ENCODE measurements at regions not wholly inside any gene's neighbourhood (a gene's known extent, or its start where the extent isn't known, plus 50 kb on each side); places are given as distances from the start of the nearest gene placed in this dataset.

- no peaks in the 10 kb centered on the region for H3K4me1 ChIP-seq (ENCODE audit: control insufficient read depth in 1 of 2, insufficient read depth in 2 of 2, low read length in 2 of 2)
- H2BK120ac ChIP-seq (ENCODE audit: insufficient read depth, low read length, poor library complexity) = no peak overlapping the region
- H3K14ac ChIP-seq (ENCODE audit: low read length) = no peak overlapping the region
- peaks cover 2% of the 10 kb centered on the region for H3K79me1 ChIP-seq (ENCODE audit: low read length)
- H2AFZ ChIP-seq (ENCODE audit: insufficient read depth, low read length, poor library complexity) = no peak overlapping the region
- H2BK5ac ChIP-seq (ENCODE audit: low read depth, low read length, poor library complexity) = no peak overlapping the region
- no CpG with 5 or more reads among the region's 7 CpGs for WGBS (ENCODE audit: extremely low coverage, insufficient coverage, insufficient read length)
- no peak overlapping the region for H3K23ac ChIP-seq (ENCODE audit: low read length)
- no peak overlapping the region for H3K4me2 ChIP-seq (ENCODE audit: low read length)
- peaks cover 2% of the 10 kb centered on the region for H3K9me3 ChIP-seq (ENCODE audit: insufficient read depth, low read depth, low read length)
- no peak overlapping the region for H3K4me3 ChIP-seq (ENCODE audit: low read depth, low read length)
- no peak overlapping the region for H2AK5ac ChIP-seq (ENCODE audit: low read length)
- H3K27me3 ChIP-seq (ENCODE audit: insufficient read depth, low read length) = no peaks in the 10 kb centered on the region
- no peak overlapping the region for H4K12ac ChIP-seq (ENCODE audit: low read depth, low read length)
- no peak for DNase-seq
- H3K9ac ChIP-seq (ENCODE audit: low read length) = no peak overlapping the region
- no peak overlapping the region for H3K18ac ChIP-seq (ENCODE audit: low read length)
- H2BK12ac ChIP-seq (ENCODE audit: low read length) = no peak overlapping the region
- no peak overlapping the region for H4K8ac ChIP-seq (ENCODE audit: low read depth, low read length)
- H3K4ac ChIP-seq (ENCODE audit: low read depth, low read length) = no peak overlapping the region
- H3K79me2 ChIP-seq (ENCODE audit: control insufficient read depth, insufficient read depth, low read length, poor library complexity) = no peaks in the 10 kb centered on the region
- H3K36me3 ChIP-seq (ENCODE audit: control insufficient read depth in 1 of 2, insufficient read depth in 2 of 2, low read length in 2 of 2) = no peaks in the 10 kb centered on the region
- no peak overlapping the region for H3K27ac ChIP-seq (ENCODE audit: low read depth, low read length)
- H4K91ac ChIP-seq (ENCODE audit: low read depth, low read length) = no peak overlapping the region
Measured at GRCh38 chr2:53188851-53189510, 578.6 kb upstream of the CHAC2 start.

GRCh38 chr2:53183581-53183980 is 584.0 kb upstream of the CHAC2 start:
- no peak overlapping the region for H2BK120ac ChIP-seq (ENCODE audit: insufficient read depth, low read length, poor library complexity)
- DNase-seq = no peak
- no peaks in the 10 kb centered on the region for H3K4me1 ChIP-seq (ENCODE audit: control insufficient read depth in 1 of 2, insufficient read depth in 2 of 2, low read length in 2 of 2)
- H4K12ac ChIP-seq (ENCODE audit: low read depth, low read length) = no peak overlapping the region
- H2AK5ac ChIP-seq (ENCODE audit: low read length) = no peak overlapping the region
- no peak overlapping the region for H4K8ac ChIP-seq (ENCODE audit: low read depth, low read length)
- H3K79me2 ChIP-seq (ENCODE audit: control insufficient read depth, insufficient read depth, low read length, poor library complexity) = no peaks in the 10 kb centered on the region
- H3K14ac ChIP-seq (ENCODE audit: low read length) = no peak overlapping the region
- H3K27me3 ChIP-seq (ENCODE audit: insufficient read depth, low read length) = no peaks in the 10 kb centered on the region
- peaks cover 2% of the 10 kb centered on the region for H3K9me3 ChIP-seq (ENCODE audit: insufficient read depth, low read depth, low read length)
- H3K18ac ChIP-seq (ENCODE audit: low read length) = no peak overlapping the region
- H3K4me2 ChIP-seq (ENCODE audit: low read length) = no peak overlapping the region
- no peak overlapping the region for H2BK5ac ChIP-seq (ENCODE audit: low read depth, low read length, poor library complexity)
- H4K91ac ChIP-seq (ENCODE audit: low read depth, low read length) = no peak overlapping the region
- no peak overlapping the region for H3K4ac ChIP-seq (ENCODE audit: low read depth, low read length)
- H3K79me1 ChIP-seq (ENCODE audit: low read length) = peaks cover 2% of the 10 kb centered on the region
- H3K9ac ChIP-seq (ENCODE audit: low read length) = no peak overlapping the region
- no peak overlapping the region for H2BK12ac ChIP-seq (ENCODE audit: low read length)
- no peak overlapping the region for H3K23ac ChIP-seq (ENCODE audit: low read length)
- no peak overlapping the region for H3K4me3 ChIP-seq (ENCODE audit: low read depth, low read length)
- H3K27ac ChIP-seq (ENCODE audit: low read depth, low read length) = no peak overlapping the region
- H2AFZ ChIP-seq (ENCODE audit: insufficient read depth, low read length, poor library complexity) = no peak overlapping the region
- H3K36me3 ChIP-seq (ENCODE audit: control insufficient read depth in 1 of 2, insufficient read depth in 2 of 2, low read length in 2 of 2) = no peaks in the 10 kb centered on the region

- Histone ChIP-seq H3K36me3 (ENCODE audit: control insufficient read depth in 1 of 2, insufficient read depth in 2 of 2, low read length in 2 of 2) (no peaks in the 10 kb centered on the region), H2BK5ac (ENCODE audit: low read depth, low read length, poor library complexity) (no peak overlapping the region), H2BK120ac (ENCODE audit: insufficient read depth, low read length, poor library complexity) (no peak overlapping the region), H3K9ac (ENCODE audit: low read length) (no peak overlapping the region), H4K91ac (ENCODE audit: low read depth, low read length) (no peak overlapping the region), H3K4me3 (ENCODE audit: low read depth, low read length) (no peak overlapping the region), H2AFZ (ENCODE audit: insufficient read depth, low read length, poor library complexity) (no peak overlapping the region), H3K4me2 (ENCODE audit: low read length) (no peak overlapping the region), H2BK12ac (ENCODE audit: low read length) (no peak overlapping the region), H3K27ac (ENCODE audit: low read depth, low read length) (no peak overlapping the region), H3K4me1 (ENCODE audit: control insufficient read depth in 1 of 2, insufficient read depth in 2 of 2, low read length in 2 of 2) (no peaks in the 10 kb centered on the region), H3K23ac (ENCODE audit: low read length) (no peak overlapping the region), H2AK5ac (ENCODE audit: low read length) (no peak overlapping the region), H3K79me2 (ENCODE audit: control insufficient read depth, insufficient read depth, low read length, poor library complexity) (no peaks in the 10 kb centered on the region), H3K9me3 (ENCODE audit: insufficient read depth, low read depth, low read length) (peaks cover 2% of the 10 kb centered on the region), H3K79me1 (ENCODE audit: low read length) (peaks cover 2% of the 10 kb centered on the region), H3K14ac (ENCODE audit: low read length) (no peak overlapping the region), H4K8ac (ENCODE audit: low read depth, low read length) (no peak overlapping the region), H3K18ac (ENCODE audit: low read length) (no peak overlapping the region), H3K4ac (ENCODE audit: low read depth, low read length) (no peak overlapping the region), H4K12ac (ENCODE audit: low read depth, low read length) (no peak overlapping the region), H3K27me3 (ENCODE audit: insufficient read depth, low read length) (no peaks in the 10 kb centered on the region)
- DNase-seq = no peak
- WGBS (ENCODE audit: extremely low coverage, insufficient coverage, insufficient read length) = no CpG with 5 or more reads among the region's 5 CpGs
Measured at GRCh38 chr2:53182601-53183000, 585.0 kb upstream of the CHAC2 start.

GRCh38 chr2:53181759-53182158 is 585.8 kb upstream of the CHAC2 start:
- Histone ChIP-seq H3K4me3 (ENCODE audit: low read depth, low read length) (no peak overlapping the region), H3K36me3 (ENCODE audit: control insufficient read depth in 1 of 2, insufficient read depth in 2 of 2, low read length in 2 of 2) (no peaks in the 10 kb centered on the region), H3K23ac (ENCODE audit: low read length) (no peak overlapping the region), H3K18ac (ENCODE audit: low read length) (no peak overlapping the region), H3K4me1 (ENCODE audit: control insufficient read depth in 1 of 2, insufficient read depth in 2 of 2, low read length in 2 of 2) (no peaks in the 10 kb centered on the region), H3K27me3 (ENCODE audit: insufficient read depth, low read length) (no peaks in the 10 kb centered on the region), H4K12ac (ENCODE audit: low read depth, low read length) (no peak overlapping the region), H2BK5ac (ENCODE audit: low read depth, low read length, poor library complexity) (no peak overlapping the region), H4K91ac (ENCODE audit: low read depth, low read length) (no peak overlapping the region), H2BK12ac (ENCODE audit: low read length) (no peak overlapping the region), H3K79me2 (ENCODE audit: control insufficient read depth, insufficient read depth, low read length, poor library complexity) (no peaks in the 10 kb centered on the region), H3K4ac (ENCODE audit: low read depth, low read length) (no peak overlapping the region), H3K9me3 (ENCODE audit: insufficient read depth, low read depth, low read length) (peaks cover 2% of the 10 kb centered on the region), H3K14ac (ENCODE audit: low read length) (no peak overlapping the region), H3K27ac (ENCODE audit: low read depth, low read length) (no peak overlapping the region), H2AFZ (ENCODE audit: insufficient read depth, low read length, poor library complexity) (no peak overlapping the region), H3K4me2 (ENCODE audit: low read length) (no peak overlapping the region), H3K79me1 (ENCODE audit: low read length) (peaks cover 2% of the 10 kb centered on the region), H3K9ac (ENCODE audit: low read length) (no peak overlapping the region), H4K8ac (ENCODE audit: low read depth, low read length) (no peak overlapping the region), H2AK5ac (ENCODE audit: low read length) (no peak overlapping the region), H2BK120ac (ENCODE audit: insufficient read depth, low read length, poor library complexity) (no peak overlapping the region)
- WGBS (ENCODE audit: extremely low coverage, insufficient coverage, insufficient read length) = no CpG with 5 or more reads among the region's 2 CpGs
- no peak for DNase-seq

Data from trophoblast cell (in vitro differentiated cells and primary cell).